Upper lobe of left lung (tissue), 6 donors: ENCODE measurements at regions not wholly inside any gene's neighbourhood (a gene's known extent, or its start where the extent isn't known, plus 50 kb on each side); places are given as distances from the start of the nearest gene placed in this dataset.

Experiments
- ATAC-seq, 2 donors: fragments of 200-7000 bp; cut with Tn5 transposase; one replicate each; pipeline ENCODE4 v1.9.1; 2022; ENCODE audit warnings: mild to moderate bottlenecking in 2 of 2, moderate library complexity in 2 of 2; ENCODE audit not compliant: low FRiP score in 2 of 2
- DNase-seq, 2 donors: peaks; one replicate each; pipeline ENCODE4 v3.0.0-alpha.2; 2019 to 2020
- H3K27ac ChIP-seq, 4 donors: fragments of 200-600 bp; sonication (generic); one replicate each; pipeline ENCODE4 v1.5.1; 2016 to 2019
- H3K27me3 ChIP-seq, 4 donors: fragments of 200-600 bp; sonication (generic); one replicate each; pipeline ENCODE4 v1.5.1; 2017 to 2019
- H3K36me3 ChIP-seq, 4 donors: fragments of 200-600 bp; sonication (generic); one replicate each; pipeline ENCODE4 v1.5.1; 2016 to 2019
- H3K4me1 ChIP-seq, 4 donors: fragments of 200-600 bp; sonication (generic); one replicate each; pipeline ENCODE4 v1.5.1; 2018 to 2019
- H3K4me3 ChIP-seq, 4 donors: fragments of 200-600 bp; sonication (generic); one replicate each; pipeline ENCODE4 v1.5.1; 2017 to 2019; ENCODE audit warnings: mild to moderate bottlenecking in 2 of 4, moderate library complexity in 1 of 4
- H3K9me3 ChIP-seq, 4 donors: fragments of 200-600 bp; sonication (generic); one replicate each; pipeline ENCODE4 v1.5.1; 2018 to 2019
- EP300 ChIP-seq, 4 donors: sonication (generic); formaldehyde crosslinking; IDR thresholded peaks; one replicate each; pipeline ENCODE4 v1.5.1; 2017; ENCODE audit warnings: antibody characterized with exemption in 4 of 4, control low read depth in 2 of 4
- POLR2A ChIP-seq, 4 donors: fragments of 450-650 bp; IDR thresholded peaks; one replicate each; pipeline ENCODE4 v1.5.1; 2016 to 2017; ENCODE audit warnings: antibody characterized with exemption in 4 of 4, mild to moderate bottlenecking in 2 of 4
- POLR2AphosphoS5 ChIP-seq, 2 donors: sonication (generic); formaldehyde crosslinking; IDR thresholded peaks; one replicate each; pipeline ENCODE4 v1.5.1; 2017; ENCODE audit warnings: antibody characterized with exemption in 2 of 2
- WGBS, 2 donors: methylation state at CpG; one replicate each; pipeline ENCODE4 v1.1.5; 2017 to 2018; 5-methylcytosine and 5-hydroxymethylcytosine counted together
- small RNA-seq, 4 donors: library from RNA; depleted of rRNA; stranded (forward); fragments of <200 nt; gene quantifications; one replicate each; pipeline ENCODE3, GENCODE V24; 2016
- TF ChIP-seq, protein P1 (sequence below), 6 experiments: fragments of 450-650 bp in 4 of 6; fragments of 200-600 bp in 2 of 6; sonication (generic) in 2 of 6; IDR thresholded peaks; one replicate each; pipeline ENCODE4 v1.5.1; 2016 to 2019; ENCODE audit warnings: antibody characterized with exemption in 6 of 6
- donor health status: DM: no; HTN: no; CAD: no; lungs with moderate emphysema.
- donor health status: DM: no; HTN: yes; CAD: no; lungs with severe emphysema.

DNA sequence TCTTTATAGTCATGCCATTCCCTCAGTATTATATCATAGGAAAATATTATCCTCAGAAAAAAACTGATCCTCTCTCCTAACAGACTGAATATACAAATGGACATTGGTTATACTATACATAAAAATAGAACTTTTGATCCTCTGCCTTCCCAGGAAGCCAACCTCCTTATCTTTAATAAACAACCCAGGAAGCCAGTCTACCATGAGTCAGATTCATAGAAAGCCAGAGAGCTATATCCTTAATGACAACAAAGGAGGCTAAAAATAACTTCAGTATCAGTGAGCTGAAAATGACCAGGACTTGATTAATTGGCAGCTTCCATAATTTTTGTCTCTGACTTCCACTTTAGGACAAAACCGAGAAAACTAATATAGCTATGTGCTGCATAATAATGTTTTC lies 58.0 kb upstream of the USP9Y start:
- no peaks in the 10 kb centered on the region for H3K9me3 ChIP-seq
- no peaks in the 10 kb centered on the region for H3K4me1 ChIP-seq
- no peak for TF ChIP-seq POLR2AphosphoS5 (IDR thresholded peaks at IDR 0.05)
- no peak for TF ChIP-seq POLR2A (IDR thresholded peaks at IDR 0.05)
- TF ChIP-seq, protein P1, sequence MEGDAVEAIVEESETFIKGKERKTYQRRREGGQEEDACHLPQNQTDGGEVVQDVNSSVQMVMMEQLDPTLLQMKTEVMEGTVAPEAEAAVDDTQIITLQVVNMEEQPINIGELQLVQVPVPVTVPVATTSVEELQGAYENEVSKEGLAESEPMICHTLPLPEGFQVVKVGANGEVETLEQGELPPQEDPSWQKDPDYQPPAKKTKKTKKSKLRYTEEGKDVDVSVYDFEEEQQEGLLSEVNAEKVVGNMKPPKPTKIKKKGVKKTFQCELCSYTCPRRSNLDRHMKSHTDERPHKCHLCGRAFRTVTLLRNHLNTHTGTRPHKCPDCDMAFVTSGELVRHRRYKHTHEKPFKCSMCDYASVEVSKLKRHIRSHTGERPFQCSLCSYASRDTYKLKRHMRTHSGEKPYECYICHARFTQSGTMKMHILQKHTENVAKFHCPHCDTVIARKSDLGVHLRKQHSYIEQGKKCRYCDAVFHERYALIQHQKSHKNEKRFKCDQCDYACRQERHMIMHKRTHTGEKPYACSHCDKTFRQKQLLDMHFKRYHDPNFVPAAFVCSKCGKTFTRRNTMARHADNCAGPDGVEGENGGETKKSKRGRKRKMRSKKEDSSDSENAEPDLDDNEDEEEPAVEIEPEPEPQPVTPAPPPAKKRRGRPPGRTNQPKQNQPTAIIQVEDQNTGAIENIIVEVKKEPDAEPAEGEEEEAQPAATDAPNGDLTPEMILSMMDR (IDR thresholded peaks at IDR 0.05) = no peak
- no peak for TF ChIP-seq EP300 (IDR thresholded peaks at IDR 0.05)
- H3K27me3 ChIP-seq = no peaks in the 10 kb centered on the region
- no peaks in the 10 kb centered on the region for H3K36me3 ChIP-seq
- 43% methylated on average over 1 of the region's 1 CpG; no CpG with 5 or more reads in 1 of the 2 donors for WGBS, 2 donors
- no peak overlapping the region for H3K27ac ChIP-seq
- no peak overlapping the region for H3K4me3 ChIP-seq
- DNase-seq (no peak), ATAC-seq (no peak)

DNA sequence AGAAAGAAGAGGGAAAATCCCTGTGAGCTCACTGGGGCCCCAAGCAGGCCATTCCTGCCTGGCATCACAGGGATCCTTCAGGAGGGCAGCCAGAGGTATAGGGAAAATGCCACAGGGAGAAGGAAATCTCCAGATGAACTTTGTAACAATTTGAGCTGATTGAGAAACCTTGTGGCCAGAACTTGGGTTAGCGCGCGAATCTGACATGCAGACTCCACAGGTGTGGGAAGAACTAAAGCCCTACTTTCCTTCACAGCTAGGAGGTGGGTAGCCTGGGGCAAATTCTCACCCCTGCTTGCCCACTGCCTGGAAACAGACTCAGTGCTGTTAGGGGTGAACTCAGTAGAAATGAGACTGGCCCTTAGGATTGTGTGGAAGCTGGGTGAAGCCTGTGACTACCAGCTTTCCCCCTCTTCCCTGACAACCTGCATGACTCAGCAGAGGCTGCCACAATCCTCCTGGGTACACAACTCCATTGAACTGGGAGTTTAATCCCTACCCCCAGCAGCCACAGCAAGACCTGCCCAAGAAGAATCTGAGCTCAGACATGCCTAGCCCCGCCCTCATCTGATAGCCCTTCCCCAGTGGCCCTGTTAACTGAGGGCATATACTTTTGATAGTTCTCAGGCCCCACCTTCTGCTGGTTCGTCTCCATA lies 57.2 kb upstream of the USP9Y start:
- no peaks in the 10 kb centered on the region for H3K27me3 ChIP-seq
- TF ChIP-seq EP300 (IDR thresholded peaks at IDR 0.05) (no peak), POLR2A (IDR thresholded peaks at IDR 0.05) (no peak), POLR2AphosphoS5 (IDR thresholded peaks at IDR 0.05) (no peak)
- TF ChIP-seq, protein P1 (IDR thresholded peaks at IDR 0.05) = no peak
- H3K4me3 ChIP-seq = no peak overlapping the region
- no peaks in the 10 kb centered on the region for H3K36me3 ChIP-seq
- ATAC-seq (no peak), DNase-seq (no peak)
- 69% methylated on average over 2 of the region's 5 CpGs; no CpG with 5 or more reads in 1 of the 2 donors for WGBS, 2 donors
- H3K27ac ChIP-seq = no peak overlapping the region
- H3K9me3 ChIP-seq = no peaks in the 10 kb centered on the region
- no peaks in the 10 kb centered on the region for H3K4me1 ChIP-seq

DNA sequence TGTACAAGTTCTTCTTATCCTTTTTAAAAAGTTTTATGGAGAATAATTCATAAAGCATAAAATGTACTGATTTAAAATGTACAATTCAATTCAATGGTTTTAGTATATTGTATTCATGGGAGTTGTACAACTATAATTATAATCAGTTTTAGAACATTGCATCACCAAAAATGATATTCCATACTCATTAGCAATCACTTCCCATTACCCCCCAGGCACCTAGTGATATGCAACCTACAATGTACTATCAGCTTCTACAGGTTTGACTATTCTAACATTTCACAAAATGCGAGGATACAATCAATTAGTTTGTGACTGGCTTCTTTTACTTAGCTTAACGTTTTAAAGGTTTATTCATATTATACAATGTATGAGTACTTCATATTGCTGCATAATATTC lies 49.9 kb upstream of the USP9Y start:
- TF ChIP-seq POLR2A (IDR thresholded peaks at IDR 0.05) (no peak), POLR2AphosphoS5 (IDR thresholded peaks at IDR 0.05) (no peak), EP300 (IDR thresholded peaks at IDR 0.05) (no peak)
- TF ChIP-seq, protein P1 (IDR thresholded peaks at IDR 0.05) = no peak
- DNase-seq (no peak), ATAC-seq (no peak)
- Histone ChIP-seq H3K4me1 (no peaks in the 10 kb centered on the region), H3K36me3 (no peaks in the 10 kb centered on the region), H3K27ac (no peak overlapping the region), H3K4me3 (no peak overlapping the region), H3K27me3 (no peaks in the 10 kb centered on the region), H3K9me3 (no peaks in the 10 kb centered on the region)
- WGBS, 2 donors = 91% methylated on average over 2 of the region's 2 CpGs; no CpG with 5 or more reads in 1 of the 2 donors

Small RNAs in the stretch of these regions (small RNA-seq; reads per million reads assigned to genes)
- 0 reads per million in 4 donors for gene RN7SL702P
